Endothelial cell of umbilical vein (primary cell): ENCODE measurements at regions not wholly inside any gene's neighbourhood (a gene's known extent, or its start where the extent isn't known, plus 50 kb on each side); places are given as distances from the start of the nearest gene placed in this dataset.

Experiments used
- BruUV-seq: library from RNA; stranded (reverse); fragments of 400-500 nt; replicated peaks from 2 replicates; lab custom pipeline; 2021; lab: Mats Ljungman, UMichigan
- CTCF ChIA-PET: fragments of 300-600, 350-600 bp; sonication (Branson Sonifier 250); formaldehyde crosslinking; loops from one replicate; lab custom pipeline; 2021; ENCODE audit warnings: antibody characterized with exemption, inconsistent platforms; lab: Charles Lee
- POLR2A ChIA-PET: fragments of 300-600, 350-600 bp; sonication (Branson Sonifier 250); formaldehyde crosslinking; loops from one replicate; lab custom pipeline; 2021; ENCODE audit warnings: antibody characterized with exemption, inconsistent platforms; lab: Charles Lee
- DNase-seq: peaks from one replicate; pipeline ENCODE4 v3.0.0-alpha.2; 2011; ENCODE audit warnings: low read depth, low spot score
- FAIRE-seq: peaks from 2 replicates; lab custom pipeline; 2011; peaks lifted over from hg19 to GRCh38; lab: Jason Lieb, UNC
- H2AFZ ChIP-seq: 2 replicates; pipeline ENCODE4 v1.6.0; 2012; ENCODE audit warnings: low read depth, low read length, control low read depth, inconsistent platforms
- H3K27ac ChIP-seq: 2 replicates; pipeline ENCODE4 v1.5.1; 2011; ENCODE audit warnings: low read depth, mild to moderate bottlenecking, control low read depth, low read length, moderate library complexity; ENCODE audit not compliant: insufficient read depth
- H3K27me3 ChIP-seq, 2 experiments: 2 replicates each; pipeline versions ENCODE4 v1.6.0 to v1.6.1; 2011; ENCODE audit warnings: low read length in 2 of 2, mixed read lengths in 1 of 2; ENCODE audit not compliant: control insufficient read depth in 2 of 2, insufficient read depth in 2 of 2
- H3K36me3 ChIP-seq, 2 experiments: 2 replicates in 1 of 2; 3 replicates in 1 of 2; pipeline ENCODE4 v1.5.1; 2011; ENCODE audit warnings: low read length in 2 of 2, mild to moderate bottlenecking in 1 of 2, moderate library complexity in 1 of 2; ENCODE audit not compliant: control insufficient read depth in 2 of 2, insufficient read depth in 2 of 2; ENCODE audit errors: extremely low read depth in 1 of 2
- H3K4me1 ChIP-seq: 3 replicates; pipeline ENCODE4 v1.5.1; 2011; ENCODE audit warnings: mild to moderate bottlenecking, low read length; ENCODE audit not compliant: control insufficient read depth, insufficient read depth; ENCODE audit errors: extremely low read depth
- H3K4me2 ChIP-seq: 2 replicates; pipeline ENCODE4 v1.6.1; 2011; ENCODE audit warnings: low read length, control low read depth, mixed read lengths; ENCODE audit not compliant: insufficient read depth
- H3K4me3 ChIP-seq, 3 experiments: fragments of 200-600 bp in 1 of 3; sonication (generic), shearing (Covaris generic) in 1 of 3; replicated peaks in 1 of 3; 2 replicates each; pipeline ENCODE4 v1.5.1; 2011 to 2016; ENCODE audit warnings: control low read depth in 3 of 3, low read length in 3 of 3, mild to moderate bottlenecking in 2 of 3, inconsistent platforms in 1 of 3, low read depth in 1 of 3, moderate library complexity in 1 of 3; ENCODE audit not compliant: insufficient read depth in 1 of 3
- H3K79me2 ChIP-seq: 2 replicates; pipeline ENCODE4 v1.6.0; 2012; ENCODE audit warnings: low read length, inconsistent platforms; ENCODE audit not compliant: control insufficient read depth, insufficient read depth
- H3K9ac ChIP-seq: replicated peaks from 2 replicates; pipeline ENCODE3; 2011; ENCODE audit warnings: low read length, control low read depth; ENCODE audit not compliant: insufficient read depth; ENCODE audit errors: extremely low read depth
- H3K9me1 ChIP-seq: replicated peaks from 3 replicates; pipeline ENCODE4 v1.6.0; 2011; ENCODE audit warnings: mild to moderate bottlenecking, low read length; ENCODE audit not compliant: control insufficient read depth, insufficient read depth; ENCODE audit errors: extremely low read depth
- H3K9me3 ChIP-seq: replicated peaks from 2 replicates; pipeline ENCODE4 v1.5.1; 2012; ENCODE audit warnings: low read length, inconsistent platforms; ENCODE audit not compliant: control insufficient read depth, insufficient read depth
- H4K20me1 ChIP-seq: replicated peaks from 2 replicates; pipeline ENCODE3; 2011; ENCODE audit warnings: mild to moderate bottlenecking, low read length; ENCODE audit not compliant: control insufficient read depth, insufficient read depth; ENCODE audit errors: extremely low read depth
- EZH2 ChIP-seq: IDR thresholded peaks from 2 replicates; pipeline ENCODE4 v1.6.1; 2012; ENCODE audit warnings: borderline replicate concordance, low read depth, mild to moderate bottlenecking, moderate library complexity, low read length, inconsistent platforms; ENCODE audit not compliant: severe bottlenecking
- FOS ChIP-seq: IDR thresholded peaks from 2 replicates; pipeline ENCODE4 v1.6.1; 2011; ENCODE audit warnings: mild to moderate bottlenecking, low read length, moderate library complexity, borderline replicate concordance; ENCODE audit not compliant: insufficient read depth
- GATA2 ChIP-seq: IDR thresholded peaks from 2 replicates; pipeline ENCODE4 v1.7.0; 2011; ENCODE audit warnings: low read depth, mild to moderate bottlenecking, moderate library complexity, mixed read lengths, low read length; ENCODE audit not compliant: insufficient read length, insufficient read depth
- JUN ChIP-seq: IDR thresholded peaks from 2 replicates; pipeline ENCODE4 v1.6.1; 2011; ENCODE audit warnings: borderline replicate concordance, low read depth; ENCODE audit not compliant: insufficient read length, insufficient read depth
- MAX ChIP-seq: IDR thresholded peaks from 2 replicates; pipeline ENCODE4 v1.6.1; 2011; ENCODE audit not compliant: insufficient read depth, insufficient read length
- MYC ChIP-seq: IDR thresholded peaks from one replicate; pipeline ENCODE4 v1.6.1; 2011; ENCODE audit warnings: mild to moderate bottlenecking, low read depth, low read length
- POLR2A ChIP-seq: IDR thresholded peaks from 2 replicates; pipeline ENCODE4 v1.6.1; 2012; ENCODE audit warnings: low read depth, mild to moderate bottlenecking, control low read depth, low read length
- POLR2AphosphoS5 ChIP-seq: IDR thresholded peaks from 2 replicates; pipeline ENCODE4 v1.6.1; 2012; ENCODE audit warnings: low read depth, mild to moderate bottlenecking, control low read depth, low read length, moderate library complexity; ENCODE audit not compliant: insufficient read depth
- dilution Hi-C: fragments of 300-500 bp; cut with MboI; formaldehyde crosslinking; loops from one replicate; pipeline ENCODE4 v1.15.0; 2019; ENCODE audit warnings: low sequenced_read_pairs; ENCODE audit not compliant: extremely low pct_ligation_motif_present
- intact Hi-C: fragments of 100-400 bp; cut with micrococcal nuclease; formaldehyde crosslinking; loops from one replicate; pipeline ENCODE4 v1.10.0; 2022
- TF ChIP-seq, protein P1 (sequence below), 2 donors: IDR thresholded peaks; 1 replicate in 1 of 2; 2 replicates in 1 of 2; pipeline ENCODE4 v1.5.1; 2011; ENCODE audit warnings: low read length in 2 of 2, mild to moderate bottlenecking in 2 of 2, moderate library complexity in 2 of 2, control low read depth in 1 of 2, inconsistent platforms in 1 of 2, low read depth in 1 of 2; ENCODE audit not compliant: insufficient read depth in 1 of 2; ENCODE audit errors: extremely low read depth in 1 of 2

GRCh38 chr2:59354498-59354897 is 1113.4 kb upstream of the FANCL start:
- dilution Hi-C loops: no loop called here
- ChIA-PET POLR2A (no interaction called here), CTCF (no interaction called here)
- Histone ChIP-seq H3K4me3 (no peak overlapping the region), H3K9me3 (peaks cover 3% of the 10 kb centered on the region), H3K4me1 (no peaks in the 10 kb centered on the region), H3K9me1 (no peaks in the 10 kb centered on the region), H2AFZ (no peak overlapping the region), H3K79me2 (no peaks in the 10 kb centered on the region), H3K9ac (no peak overlapping the region), H3K27ac (no peak overlapping the region), H3K36me3 (no peaks in the 10 kb centered on the region), H4K20me1 (no peaks in the 10 kb centered on the region), H3K4me2 (no peak overlapping the region), H3K27me3 (no peaks in the 10 kb centered on the region)
- no peak for DNase-seq
- intact Hi-C loops: no loop called here
- no TSS peak for BruUV-seq
- TF ChIP-seq MAX (no peak), MYC (no peak), EZH2 (no peak), GATA2 (no peak), FOS (no peak), JUN (no peak), POLR2A (no peak), POLR2AphosphoS5 (no peak)
- TF ChIP-seq, protein P1, sequence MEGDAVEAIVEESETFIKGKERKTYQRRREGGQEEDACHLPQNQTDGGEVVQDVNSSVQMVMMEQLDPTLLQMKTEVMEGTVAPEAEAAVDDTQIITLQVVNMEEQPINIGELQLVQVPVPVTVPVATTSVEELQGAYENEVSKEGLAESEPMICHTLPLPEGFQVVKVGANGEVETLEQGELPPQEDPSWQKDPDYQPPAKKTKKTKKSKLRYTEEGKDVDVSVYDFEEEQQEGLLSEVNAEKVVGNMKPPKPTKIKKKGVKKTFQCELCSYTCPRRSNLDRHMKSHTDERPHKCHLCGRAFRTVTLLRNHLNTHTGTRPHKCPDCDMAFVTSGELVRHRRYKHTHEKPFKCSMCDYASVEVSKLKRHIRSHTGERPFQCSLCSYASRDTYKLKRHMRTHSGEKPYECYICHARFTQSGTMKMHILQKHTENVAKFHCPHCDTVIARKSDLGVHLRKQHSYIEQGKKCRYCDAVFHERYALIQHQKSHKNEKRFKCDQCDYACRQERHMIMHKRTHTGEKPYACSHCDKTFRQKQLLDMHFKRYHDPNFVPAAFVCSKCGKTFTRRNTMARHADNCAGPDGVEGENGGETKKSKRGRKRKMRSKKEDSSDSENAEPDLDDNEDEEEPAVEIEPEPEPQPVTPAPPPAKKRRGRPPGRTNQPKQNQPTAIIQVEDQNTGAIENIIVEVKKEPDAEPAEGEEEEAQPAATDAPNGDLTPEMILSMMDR (IDR thresholded peaks at IDR 0.05; ENCODE audit: extremely low read depth in 1 of 2, insufficient read depth in 1 of 2, low read depth in 1 of 2, low read length in 2 of 2): no peak
- FAIRE-seq: no peak
